GM10248 (cell line): ENCODE measurements at regions not wholly inside any gene's neighbourhood (a gene's known extent, or its start where the extent isn't known, plus 50 kb on each side); places are given as distances from the start of the nearest gene placed in this dataset.
"Not testable (repeated sequence)": the region's sequence is repeated elsewhere in the genome, so short reads cannot be mapped to it uniquely, and the experiment has no call there.

Experiments
- CTCF ChIA-PET: fragments of 300-600 bp; sonication (Branson Sonifier 250); formaldehyde crosslinking; extraction: SDS; loops from one replicate; lab custom pipeline; 2021; ENCODE audit warnings: antibody characterized with exemption; lab: Yijun Ruan, JAX
- POLR2A ChIA-PET: fragments of 350-650 bp; sonication (Branson Sonifier 250); formaldehyde crosslinking; extraction: SDS; loops from one replicate; lab custom pipeline; 2020; ENCODE audit warnings: antibody characterized with exemption; lab: Yijun Ruan, JAX
- DNase-seq: peaks from one replicate; pipeline ENCODE4 v3.0.0; 2012; ENCODE audit errors: extremely low spot score
- CTCF ChIP-seq: IDR thresholded peaks from 2 replicates; pipeline ENCODE4 v1.5.1; 2012; ENCODE audit warnings: mild to moderate bottlenecking, low read depth; ENCODE audit errors: extremely low read depth, missing control alignments, control extremely low read depth

DNA sequence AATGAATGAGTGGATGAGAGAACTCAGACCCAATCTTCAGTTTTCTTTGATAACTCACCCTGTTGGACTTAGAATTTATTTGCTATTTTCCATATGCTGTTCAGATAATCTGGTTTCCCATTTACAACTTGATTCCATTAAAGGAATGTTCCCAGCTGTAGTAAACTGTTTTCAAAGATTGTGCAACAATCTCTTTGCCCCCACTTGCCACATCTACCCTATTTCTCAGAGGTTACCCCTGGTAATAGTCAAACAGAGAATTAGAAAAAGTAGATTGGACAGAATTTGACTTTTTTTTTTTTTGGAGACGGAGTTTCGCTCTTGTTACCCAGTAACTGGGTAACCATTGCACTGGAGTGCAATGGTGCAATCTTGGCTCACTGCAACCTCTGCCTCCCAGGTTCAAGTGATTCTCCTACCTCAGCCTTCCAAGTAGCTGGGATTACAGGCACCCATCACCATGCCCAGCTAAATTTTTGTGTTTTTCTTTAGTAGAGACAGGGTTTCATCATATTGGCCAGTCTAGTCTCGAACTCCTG is 93.4 kb upstream of the SIX2 start:
- CTCF ChIA-PET = no interaction called here
- DNase-seq = no peak
- no peak for TF ChIP-seq CTCF
- POLR2A ChIA-PET = no interaction called here

- CTCF ChIA-PET = no interaction called here
- no peak for DNase-seq
- POLR2A ChIA-PET = no interaction called here
- TF ChIP-seq CTCF = no peak
Observed at GRCh38 chr2:45102141-45102540, 92.9 kb upstream of the SIX2 start.

- CTCF ChIA-PET = no interaction called here
- POLR2A ChIA-PET = no interaction called here
- TF ChIP-seq CTCF = no peak
- no peak for DNase-seq
Observed at GRCh38 chr2:45096996-45097395, 87.7 kb upstream of the SIX2 start.

DNA sequence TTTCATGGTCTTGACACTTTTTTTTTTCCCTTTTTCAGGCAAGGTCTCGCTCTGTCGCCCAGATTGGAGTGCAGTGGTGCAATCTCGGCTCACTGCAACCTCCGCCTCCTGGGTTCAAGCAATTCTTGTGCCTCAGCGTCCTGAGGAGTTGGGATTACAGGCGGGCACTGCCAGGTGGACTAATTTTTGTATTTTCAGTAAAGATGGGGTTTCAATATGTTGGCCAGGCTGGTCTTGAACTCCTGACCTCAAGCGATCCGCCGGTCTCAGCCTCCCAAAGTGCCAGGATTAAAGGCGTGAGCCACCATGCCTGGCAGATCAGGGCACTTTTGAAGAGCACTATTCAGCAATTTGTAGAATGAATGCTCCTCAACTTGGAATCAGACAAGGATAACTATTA is 86.8 kb upstream of the SIX2 start:
- CTCF ChIA-PET, DNase-seq, POLR2A ChIA-PET: not testable (repeated sequence)

GRCh38 chr2:45093663-45094062 is 84.4 kb upstream of the SIX2 start:
- ChIA-PET POLR2A (no interaction called here), CTCF (interaction anchor here (1.1 to 1.7 kb wide), 2 partner anchors 9 to 112 kb away, joined by 3 to 6 read pairs; no protein-coding TSS in a partner anchor)
- no peak for DNase-seq
- TF ChIP-seq CTCF = no peak

- ChIA-PET POLR2A (no interaction called here), CTCF (no interaction called here)
- no peak for TF ChIP-seq CTCF
- DNase-seq = no peak
Observed at GRCh38 chr2:45093181-45093580, 83.9 kb upstream of the SIX2 start.

- no peak for DNase-seq
- POLR2A ChIA-PET = no interaction called here
- TF ChIP-seq CTCF = no peak
- CTCF ChIA-PET = no interaction called here
Observed at GRCh38 chr2:45089554-45090261, 80.5 kb upstream of the SIX2 start.
